H1 (cell line): ENCODE measurements at regions not wholly inside any gene's neighbourhood (a gene's known extent, or its start where the extent isn't known, plus 50 kb on each side); places are given as distances from the start of the nearest gene placed in this dataset.

Source experiments
- CEBPB ChIP-seq: IDR thresholded peaks from 2 replicates; pipeline ENCODE4 v1.6.1; 2012; ENCODE audit warnings: low read depth, low read length
- CHD7 ChIP-seq: fragments of 300-600 bp; sonication (generic); IDR thresholded peaks from 2 replicates; pipeline ENCODE4 v1.7.1; 2012; ENCODE audit warnings: low read length, moderate library complexity, mild to moderate bottlenecking, inconsistent platforms; ENCODE audit not compliant: insufficient replicate concordance
- CREB1 ChIP-seq: IDR thresholded peaks from 2 replicates; pipeline ENCODE4 v1.6.1; 2012; ENCODE audit warnings: inconsistent platforms
- TAF1 ChIP-seq: IDR thresholded peaks from 2 replicates; pipeline ENCODE4 v1.6.1; 2011; ENCODE audit warnings: mild to moderate bottlenecking, low read depth, low read length

GRCh38 chr12:14190694-14191093, 174.8 kb upstream of the ATF7IP start (continued):
- TF ChIP-seq CHD7 (no peak), TAF1 (no peak), CREB1 (no peak), CEBPB (no peak)
- TF ChIP-seq, all 59 proteins: peak for 0
